Spleen (tissue), 7 donors: ENCODE measurements at regions not wholly inside any gene's neighbourhood (a gene's known extent, or its start where the extent isn't known, plus 50 kb on each side); places are given as distances from the start of the nearest gene placed in this dataset.

ENCODE experiments used
- CTCF ChIP-seq, 11 experiments: fragments of 200-600 bp in 7 of 11; fragments of 450-650 bp in 4 of 11; sonication (generic) in 4 of 11; IDR thresholded peaks in 8 of 11; conservative IDR thresholded peaks in 3 of 11; 1 replicate in 7 of 11; 2 replicates in 4 of 11; pipeline versions ENCODE4 v1.4.0 to v1.8.0; 2016 to 2021; ENCODE audit warnings: antibody characterized with exemption in 11 of 11, inconsistent platforms in 4 of 11, mild to moderate bottlenecking in 1 of 11
- POLR2A ChIP-seq, 3 donors: fragments of 450-650 bp; IDR thresholded peaks; one replicate each; pipeline ENCODE4 v1.5.1; 2017; ENCODE audit warnings: antibody characterized with exemption in 3 of 3, mild to moderate bottlenecking in 1 of 3
- POLR2AphosphoS5 ChIP-seq, 3 donors: sonication (generic); formaldehyde crosslinking; IDR thresholded peaks; one replicate each; pipeline ENCODE4 v1.5.1; 2017; ENCODE audit warnings: antibody characterized with exemption in 3 of 3
- donor health status: DM: no; HTN: no; CAD: no; lungs with moderate emphysema.
- donor health status: DM: no; HTN: no; CAD: no.
- donor health status: DM: no; HTN: no; CAD: no.

- no peak for TF ChIP-seq CTCF (IDR thresholded peaks at IDR 0.05 in 8 of 11, conservative IDR thresholded peaks at IDR 0.05 in 3 of 11)
- no peak for TF ChIP-seq POLR2A (IDR thresholded peaks at IDR 0.05)
- no peak for TF ChIP-seq POLR2AphosphoS5 (IDR thresholded peaks at IDR 0.05)
Observed at GRCh38 chr2:4942441-4942840, 749.7 kb upstream of the SOX11 start.
